Keratinocyte (primary cell): ENCODE measurements at regions not wholly inside any gene's neighbourhood (a gene's known extent, or its start where the extent isn't known, plus 50 kb on each side); places are given as distances from the start of the nearest gene placed in this dataset.

Source experiments
- DNase-seq: peaks from one replicate; pipeline ENCODE4 v3.0.0-alpha.2; 2011; ENCODE audit warnings: low read depth, missing footprints, low spot score
- FAIRE-seq: peaks from 2 replicates; lab custom pipeline; 2011; peaks lifted over from hg19 to GRCh38; lab: Jason Lieb, UNC
- H2AFZ ChIP-seq: 2 replicates; pipeline ENCODE4 v1.6.0; 2012; ENCODE audit warnings: low read length, control low read depth, inconsistent platforms; ENCODE audit not compliant: control insufficient read depth
- H3K27ac ChIP-seq: 2 replicates; pipeline ENCODE4 v1.5.1; 2011; ENCODE audit warnings: low read length; ENCODE audit not compliant: control insufficient read depth, insufficient read depth
- H3K27me3 ChIP-seq: 3 replicates; pipeline ENCODE4 v1.6.0; 2011; ENCODE audit warnings: low read length; ENCODE audit not compliant: control insufficient read depth, insufficient read depth; ENCODE audit errors: extremely low read depth
- H3K36me3 ChIP-seq, 2 experiments: 2 replicates in 1 of 2; 3 replicates in 1 of 2; pipeline ENCODE4 v1.5.1; 2011; ENCODE audit warnings: low read length in 2 of 2, mild to moderate bottlenecking in 1 of 2; ENCODE audit not compliant: control insufficient read depth in 2 of 2, insufficient read depth in 2 of 2; ENCODE audit errors: extremely low read depth in 1 of 2
- H3K4me1 ChIP-seq: 3 replicates; pipeline ENCODE4 v1.5.1; 2011; ENCODE audit warnings: low read length; ENCODE audit not compliant: control insufficient read depth, insufficient read depth; ENCODE audit errors: extremely low read depth
- H3K4me2 ChIP-seq: 3 replicates; pipeline ENCODE4 v1.6.0; 2011; ENCODE audit warnings: low read depth, low read length; ENCODE audit not compliant: control insufficient read depth, insufficient read depth; ENCODE audit errors: extremely low read depth
- H3K4me3 ChIP-seq, 3 experiments: fragments of 200-600 bp in 1 of 3; sonication (generic) in 1 of 3; 2 replicates in 2 of 3; 3 replicates in 1 of 3; pipeline ENCODE4 v1.5.1; 2011 to 2016; ENCODE audit warnings: low read length in 3 of 3, mild to moderate bottlenecking in 3 of 3, control low read depth in 2 of 3, inconsistent platforms in 1 of 3, low read depth in 1 of 3, mixed read lengths in 1 of 3, mixed run types in 1 of 3, moderate library complexity in 1 of 3; ENCODE audit not compliant: control insufficient read depth in 2 of 3, insufficient read depth in 2 of 3; ENCODE audit errors: extremely low read depth in 1 of 3
- H3K79me2 ChIP-seq: 2 replicates; pipeline ENCODE4 v1.6.0; 2012; ENCODE audit warnings: low read length; ENCODE audit not compliant: control insufficient read depth, insufficient read depth
- H3K9ac ChIP-seq: 3 replicates; pipeline ENCODE4 v1.6.0; 2011; ENCODE audit warnings: low read length; ENCODE audit not compliant: control insufficient read depth, insufficient read depth; ENCODE audit errors: extremely low read depth
- H3K9me1 ChIP-seq: 3 replicates; pipeline ENCODE4 v1.6.0; 2011; ENCODE audit warnings: low read length; ENCODE audit not compliant: control insufficient read depth, insufficient read depth; ENCODE audit errors: extremely low read depth
- H3K9me3 ChIP-seq: 2 replicates; pipeline ENCODE4 v1.5.1; 2012; ENCODE audit warnings: low read depth, low read length; ENCODE audit not compliant: control insufficient read depth
- H4K20me1 ChIP-seq: 3 replicates; pipeline ENCODE4 v1.6.0; 2011; ENCODE audit warnings: low read length; ENCODE audit not compliant: control insufficient read depth, insufficient read depth; ENCODE audit errors: extremely low read depth
- EZH2 ChIP-seq: IDR thresholded peaks from one replicate; pipeline ENCODE4 v1.6.1; 2012; ENCODE audit warnings: inconsistent platforms, mild to moderate bottlenecking, low read length, moderate library complexity
- dilution Hi-C: fragments of 300-500 bp; cut with MboI; formaldehyde crosslinking; loops from one replicate; pipeline ENCODE4 v1.7.0; 2020; ENCODE audit warnings: low sequenced_read_pairs; ENCODE audit not compliant: extremely low pct_ligation_motif_present
- TF ChIP-seq, protein P1 (sequence below), 3 experiments: IDR thresholded peaks in 1 of 3; conservative IDR thresholded peaks in 1 of 3; optimal IDR thresholded peaks in 1 of 3; 2 replicates in 2 of 3; 3 replicates in 1 of 3; pipeline versions ENCODE3 to v1.5.1; 2011; ENCODE audit warnings: low read length in 3 of 3, mild to moderate bottlenecking in 3 of 3, moderate library complexity in 2 of 3, control low read depth in 1 of 3, inconsistent platforms in 1 of 3; ENCODE audit not compliant: insufficient read depth in 2 of 3; ENCODE audit errors: extremely low read depth in 1 of 3

- no peaks in the 10 kb centered on the region for H3K79me2 ChIP-seq
- TF ChIP-seq EZH2: no peak
- TF ChIP-seq, protein P1, sequence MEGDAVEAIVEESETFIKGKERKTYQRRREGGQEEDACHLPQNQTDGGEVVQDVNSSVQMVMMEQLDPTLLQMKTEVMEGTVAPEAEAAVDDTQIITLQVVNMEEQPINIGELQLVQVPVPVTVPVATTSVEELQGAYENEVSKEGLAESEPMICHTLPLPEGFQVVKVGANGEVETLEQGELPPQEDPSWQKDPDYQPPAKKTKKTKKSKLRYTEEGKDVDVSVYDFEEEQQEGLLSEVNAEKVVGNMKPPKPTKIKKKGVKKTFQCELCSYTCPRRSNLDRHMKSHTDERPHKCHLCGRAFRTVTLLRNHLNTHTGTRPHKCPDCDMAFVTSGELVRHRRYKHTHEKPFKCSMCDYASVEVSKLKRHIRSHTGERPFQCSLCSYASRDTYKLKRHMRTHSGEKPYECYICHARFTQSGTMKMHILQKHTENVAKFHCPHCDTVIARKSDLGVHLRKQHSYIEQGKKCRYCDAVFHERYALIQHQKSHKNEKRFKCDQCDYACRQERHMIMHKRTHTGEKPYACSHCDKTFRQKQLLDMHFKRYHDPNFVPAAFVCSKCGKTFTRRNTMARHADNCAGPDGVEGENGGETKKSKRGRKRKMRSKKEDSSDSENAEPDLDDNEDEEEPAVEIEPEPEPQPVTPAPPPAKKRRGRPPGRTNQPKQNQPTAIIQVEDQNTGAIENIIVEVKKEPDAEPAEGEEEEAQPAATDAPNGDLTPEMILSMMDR (optimal IDR thresholded peaks at IDR 0.05 in 1 of 3, IDR thresholded peaks at IDR 0.05 in 1 of 3, conservative IDR thresholded peaks at IDR 0.05 in 1 of 3; ENCODE audit: extremely low read depth in 1 of 3, insufficient read depth in 2 of 3, low read length in 3 of 3): no peak
- no peaks in the 10 kb centered on the region for H3K9me3 ChIP-seq
- H3K36me3 ChIP-seq: no peaks in the 10 kb centered on the region
- no peak for DNase-seq
- H3K27me3 ChIP-seq: peaks cover 8% of the 10 kb centered on the region
- no peak overlapping the region for H3K9ac ChIP-seq
- FAIRE-seq: no peak
- no peaks in the 10 kb centered on the region for H4K20me1 ChIP-seq
- H3K4me2 ChIP-seq: no peak overlapping the region
- H3K9me1 ChIP-seq: no peaks in the 10 kb centered on the region
- no peak overlapping the region for H3K27ac ChIP-seq
- H2AFZ ChIP-seq: no peak overlapping the region
- H3K4me3 ChIP-seq: no peak overlapping the region
- dilution Hi-C loops: no loop called here
- H3K4me1 ChIP-seq: no peaks in the 10 kb centered on the region
These were observed 593.1 kb upstream of the PLXNA2 start for GRCh38 chr1:208837242-208837641.

DNA sequence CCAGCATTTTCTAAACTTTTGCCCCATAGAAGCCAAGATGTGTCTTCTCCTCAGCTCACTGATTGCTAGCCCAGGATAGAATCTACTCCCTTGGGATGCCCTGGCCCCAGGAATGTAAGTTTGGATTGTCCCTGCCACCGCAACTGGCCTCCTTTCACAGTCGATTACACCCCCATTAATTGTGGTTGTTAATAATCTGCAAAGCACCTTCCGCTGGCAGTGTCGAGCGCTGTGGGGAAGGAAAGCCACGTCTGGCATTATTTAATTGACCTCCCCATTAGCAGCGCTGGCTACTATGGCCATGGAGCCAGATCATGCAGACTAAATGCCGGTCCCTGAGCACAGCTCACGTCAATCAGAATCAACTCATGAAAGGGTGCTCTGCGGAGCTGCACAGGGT, 597.3 kb upstream of the PLXNA2 start:
- Histone ChIP-seq H2AFZ (no peak overlapping the region), H3K9me1 (no peaks in the 10 kb centered on the region), H3K4me1 (no peaks in the 10 kb centered on the region), H3K27ac (no peak overlapping the region), H4K20me1 (no peaks in the 10 kb centered on the region), H3K9ac (no peak overlapping the region), H3K79me2 (no peaks in the 10 kb centered on the region), H3K4me3 (no peak overlapping the region), H3K4me2 (no peak overlapping the region), H3K9me3 (no peaks in the 10 kb centered on the region), H3K27me3 (peaks cover 8% of the 10 kb centered on the region), H3K36me3 (no peaks in the 10 kb centered on the region)
- TF ChIP-seq EZH2: no peak
- TF ChIP-seq, protein P1 (optimal IDR thresholded peaks at IDR 0.05 in 1 of 3, IDR thresholded peaks at IDR 0.05 in 1 of 3, conservative IDR thresholded peaks at IDR 0.05 in 1 of 3; ENCODE audit: extremely low read depth in 1 of 3, insufficient read depth in 2 of 3, low read length in 3 of 3): no peak
- DNase-seq (no peak), FAIRE-seq (no peak)
- dilution Hi-C loops: no loop called here
